ENCODE measurements at regions not wholly inside any gene's neighbourhood (a gene's known extent, or its start where the extent isn't known, plus 50 kb on each side); places are given as distances from the start of the nearest gene placed in this dataset.

- TF ChIP-seq PHF8 (conservative IDR thresholded peaks at IDR 0.05; ENCODE audit: low read depth, low read length) (no peak), POLR2A (IDR thresholded peaks at IDR 0.05; ENCODE audit: control extremely low read depth in 1 of 2, low read depth in 2 of 2, low read length in 2 of 2) (no peak), ATF3 (IDR thresholded peaks at IDR 0.05; ENCODE audit: insufficient read depth, low read depth, low read length) (no peak), EP300 (IDR thresholded peaks at IDR 0.05; ENCODE audit: borderline replicate concordance in 1 of 2, low read depth in 2 of 2, low read length in 2 of 2) (no peak), JUND (IDR thresholded peaks at IDR 0.05; ENCODE audit: low read length) (no peak), JUN (IDR thresholded peaks at IDR 0.05; ENCODE audit: low read depth, low read length) (no peak), CTCF (IDR thresholded peaks at IDR 0.05; ENCODE audit: control extremely low read depth in 1 of 3, insufficient read depth in 1 of 3, low read depth in 1 of 3, low read length in 3 of 3) (no peak), EZH2 (IDR thresholded peaks at IDR 0.05; ENCODE audit: low read depth, low read length, severe bottlenecking) (no peak), FOSL1 (IDR thresholded peaks at IDR 0.05; ENCODE audit: insufficient read depth, low read depth, low read length) (no peak), MAX (IDR thresholded peaks at IDR 0.05) (no peak), TAF1 (IDR thresholded peaks at IDR 0.05; ENCODE audit: low read depth, low read length) (no peak), NRF1 (IDR thresholded peaks at IDR 0.05; ENCODE audit: low read depth, low read length) (no peak), SIX5 (IDR thresholded peaks at IDR 0.05; ENCODE audit: low read depth, low read length) (no peak)
These were observed 83.7 kb upstream of the TRIM77 start for GRCh38 chr11:89626366-89626765.

All from H1 (cell line).